ENCODE measurements at regions not wholly inside any gene's neighbourhood (a gene's known extent, or its start where the extent isn't known, plus 50 kb on each side); places are given as distances from the start of the nearest gene placed in this dataset.

DNA sequence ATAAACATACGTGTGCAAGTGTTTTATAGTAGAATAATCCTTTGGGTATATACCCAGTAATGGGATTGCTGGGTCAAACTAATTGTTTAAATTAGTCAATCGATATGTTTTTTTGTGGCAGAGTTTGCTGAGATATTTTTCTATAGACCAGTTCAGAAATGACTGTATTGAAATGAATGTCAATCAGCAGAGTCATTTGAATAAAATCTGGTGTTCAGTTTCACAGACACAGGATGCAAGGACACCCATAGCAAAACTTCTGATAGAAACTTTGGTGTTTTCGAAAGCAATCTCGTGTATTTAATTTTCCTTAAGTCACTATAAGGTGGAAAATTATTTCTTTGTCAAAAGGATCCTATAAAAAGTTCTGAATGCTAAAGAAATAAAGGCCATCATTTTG lies 434.4 kb downstream of the RAP2B start:
- peaks cover 10% of the 10 kb centered on the region for H3K4me1 ChIP-seq (ENCODE audit: control insufficient read depth, insufficient read depth, low read length)
- H3K27me3 ChIP-seq (ENCODE audit: control insufficient read depth, insufficient read depth, low read length), result no peaks in the 10 kb centered on the region
- H3K4me3 ChIP-seq (ENCODE audit: low read length), result no peak overlapping the region
- H3K9ac ChIP-seq (ENCODE audit: low read depth, low read length), result no peak overlapping the region
- no peak overlapping the region for H3K4me2 ChIP-seq (ENCODE audit: low read length)
- H3K9me3 ChIP-seq (replicated peaks; ENCODE audit: low read length), result no peaks in the 10 kb centered on the region
- no peaks in the 10 kb centered on the region for H3K36me3 ChIP-seq (ENCODE audit: insufficient read depth, low read length)

DNA sequence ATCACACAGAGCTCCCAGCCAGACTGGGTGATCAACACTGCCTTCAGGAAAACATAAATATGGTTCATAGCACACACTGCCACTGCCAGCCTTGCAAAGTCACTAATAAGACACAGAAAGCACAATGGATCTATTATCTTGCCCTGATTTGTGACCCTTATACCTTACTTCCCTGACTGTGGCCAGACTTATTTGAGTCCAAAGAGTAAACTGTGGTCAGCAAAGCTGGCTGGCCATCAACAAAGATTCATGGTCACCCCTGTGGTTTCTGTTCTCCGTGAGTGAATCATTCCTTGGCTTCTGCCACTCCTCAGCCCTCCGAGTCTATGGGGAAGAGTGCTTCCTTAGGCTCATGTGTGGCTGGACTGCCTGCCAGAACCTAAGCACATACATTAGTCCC lies 437.7 kb downstream of the RAP2B start:
- peak overlapping the region; percentile 29 for H3K4me2 ChIP-seq (ENCODE audit: low read length)
- no peak overlapping the region for H3K4me3 ChIP-seq (ENCODE audit: low read length)
- H3K9me3 ChIP-seq (replicated peaks; ENCODE audit: low read length), result no peaks in the 10 kb centered on the region
- no peaks in the 10 kb centered on the region for H3K36me3 ChIP-seq (ENCODE audit: insufficient read depth, low read length)
- H3K9ac ChIP-seq (ENCODE audit: low read depth, low read length), result no peak overlapping the region
- H3K27me3 ChIP-seq (ENCODE audit: control insufficient read depth, insufficient read depth, low read length), result no peaks in the 10 kb centered on the region
- peaks cover 10% of the 10 kb centered on the region for H3K4me1 ChIP-seq (ENCODE audit: control insufficient read depth, insufficient read depth, low read length)

DNA sequence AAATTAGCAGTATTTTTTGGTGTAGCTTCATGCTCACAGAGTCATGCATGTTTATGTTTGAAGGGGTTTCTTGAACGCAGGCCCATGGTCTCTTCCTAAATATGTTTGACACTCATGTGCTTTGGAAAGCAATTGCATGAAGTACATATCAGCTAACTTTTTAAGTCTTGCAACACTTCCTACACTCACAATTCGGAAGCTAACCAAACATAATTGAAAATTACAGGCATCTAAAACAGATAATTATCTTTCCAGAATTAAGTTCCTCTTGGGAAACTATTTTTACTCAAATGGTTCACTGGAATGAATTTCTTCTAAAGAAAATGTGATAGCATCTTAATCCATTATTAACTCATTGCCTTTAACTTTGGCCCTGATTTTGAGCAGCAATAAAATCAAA lies 438.9 kb downstream of the RAP2B start:
- H3K9me3 ChIP-seq (replicated peaks; ENCODE audit: low read length), result no peaks in the 10 kb centered on the region
- H3K9ac ChIP-seq (ENCODE audit: low read depth, low read length), result no peak overlapping the region
- no peak overlapping the region for H3K4me2 ChIP-seq (ENCODE audit: low read length)
- H3K4me3 ChIP-seq (ENCODE audit: low read length), result no peak overlapping the region
- H3K36me3 ChIP-seq (ENCODE audit: insufficient read depth, low read length), result no peaks in the 10 kb centered on the region
- no peaks in the 10 kb centered on the region for H3K27me3 ChIP-seq (ENCODE audit: control insufficient read depth, insufficient read depth, low read length)
- peaks cover 10% of the 10 kb centered on the region for H3K4me1 ChIP-seq (ENCODE audit: control insufficient read depth, insufficient read depth, low read length)

DNA sequence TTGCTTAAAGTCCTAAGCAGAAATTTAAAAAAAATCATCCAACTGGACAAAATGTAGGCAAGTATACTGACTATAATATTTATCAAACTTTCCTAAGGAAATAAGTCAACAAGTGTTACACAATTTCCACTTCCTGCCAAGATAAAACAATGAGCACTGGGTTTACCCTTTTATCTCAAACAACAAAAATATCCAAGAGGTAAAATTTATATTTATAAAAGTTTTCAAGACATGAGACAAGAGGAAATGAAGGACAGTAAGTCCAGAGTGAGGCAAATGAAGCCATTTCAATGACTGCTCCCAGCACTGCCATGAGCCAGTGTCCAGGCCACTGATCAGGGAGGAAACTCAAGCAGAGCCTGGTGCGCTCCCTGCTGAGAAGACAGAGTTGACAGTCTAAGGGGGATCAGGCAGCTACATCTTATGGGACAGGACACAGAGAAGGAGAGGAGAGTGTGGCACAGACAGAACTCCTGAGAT lies 439.4 kb downstream of the RAP2B start:
- Histone ChIP-seq H3K27me3 (ENCODE audit: control insufficient read depth, insufficient read depth, low read length) (no peaks in the 10 kb centered on the region), H3K36me3 (ENCODE audit: insufficient read depth, low read length) (no peaks in the 10 kb centered on the region), H3K4me2 (ENCODE audit: low read length) (no peak overlapping the region), H3K9me3 (replicated peaks; ENCODE audit: low read length) (no peaks in the 10 kb centered on the region), H3K4me3 (ENCODE audit: low read length) (no peak overlapping the region), H3K4me1 (ENCODE audit: control insufficient read depth, insufficient read depth, low read length) (peaks cover 10% of the 10 kb centered on the region), H3K9ac (ENCODE audit: low read depth, low read length) (no peak overlapping the region)

DNA sequence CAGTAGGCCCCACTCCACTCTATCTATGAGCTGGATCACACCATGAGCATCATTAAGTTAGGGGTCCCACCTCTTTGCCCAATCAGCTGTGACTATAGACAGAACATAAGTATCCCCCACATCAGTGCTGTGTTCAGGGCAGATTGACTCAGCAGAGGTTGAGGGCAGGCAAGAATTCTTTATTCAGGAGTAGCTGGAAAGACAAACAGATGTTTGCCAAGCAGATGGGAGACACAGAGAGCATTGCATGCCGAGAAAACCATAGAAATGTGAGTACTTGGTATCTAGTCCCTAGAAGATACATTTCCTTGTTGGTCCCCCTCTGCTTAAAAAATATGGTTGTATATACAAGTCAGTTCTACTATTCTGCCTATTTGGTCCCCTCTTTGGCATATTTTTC lies 440.8 kb downstream of the RAP2B start:
- Histone ChIP-seq H3K4me1 (ENCODE audit: control insufficient read depth, insufficient read depth, low read length) (peaks cover 10% of the 10 kb centered on the region), H3K9ac (ENCODE audit: low read depth, low read length) (no peak overlapping the region), H3K9me3 (replicated peaks; ENCODE audit: low read length) (no peaks in the 10 kb centered on the region), H3K4me2 (ENCODE audit: low read length) (no peak overlapping the region), H3K4me3 (ENCODE audit: low read length) (no peak overlapping the region), H3K27me3 (ENCODE audit: control insufficient read depth, insufficient read depth, low read length) (no peaks in the 10 kb centered on the region), H3K36me3 (ENCODE audit: insufficient read depth, low read length) (no peaks in the 10 kb centered on the region)

DNA sequence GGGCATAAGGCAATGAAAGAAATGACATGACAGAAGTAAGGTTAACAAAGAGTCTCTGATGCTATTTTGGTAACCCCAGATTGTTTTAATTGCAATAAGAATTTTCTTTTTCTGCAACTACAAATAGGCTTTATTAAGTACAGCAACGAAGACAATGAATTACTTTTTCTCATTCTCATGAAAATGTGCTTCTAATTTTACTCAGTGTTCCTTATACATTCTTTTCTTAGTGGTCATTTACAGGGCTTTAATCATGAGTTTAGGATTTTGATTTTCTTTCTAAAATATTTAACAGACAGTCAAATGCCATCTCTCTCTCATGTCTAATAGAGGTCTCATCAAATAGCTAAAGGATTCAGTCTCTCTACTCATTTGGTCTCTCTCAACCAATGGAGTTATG lies 452.1 kb downstream of the RAP2B start:
- H3K27me3 ChIP-seq (ENCODE audit: control insufficient read depth, insufficient read depth, low read length), result no peaks in the 10 kb centered on the region
- peaks cover 14% of the 10 kb centered on the region for H3K4me1 ChIP-seq (ENCODE audit: control insufficient read depth, insufficient read depth, low read length)
- H3K4me2 ChIP-seq (ENCODE audit: low read length), result no peak overlapping the region
- no peak overlapping the region for H3K4me3 ChIP-seq (ENCODE audit: low read length)
- H3K9me3 ChIP-seq (replicated peaks; ENCODE audit: low read length), result no peaks in the 10 kb centered on the region
- H3K36me3 ChIP-seq (ENCODE audit: insufficient read depth, low read length), result no peaks in the 10 kb centered on the region
- no peak overlapping the region for H3K9ac ChIP-seq (ENCODE audit: low read depth, low read length)

DNA sequence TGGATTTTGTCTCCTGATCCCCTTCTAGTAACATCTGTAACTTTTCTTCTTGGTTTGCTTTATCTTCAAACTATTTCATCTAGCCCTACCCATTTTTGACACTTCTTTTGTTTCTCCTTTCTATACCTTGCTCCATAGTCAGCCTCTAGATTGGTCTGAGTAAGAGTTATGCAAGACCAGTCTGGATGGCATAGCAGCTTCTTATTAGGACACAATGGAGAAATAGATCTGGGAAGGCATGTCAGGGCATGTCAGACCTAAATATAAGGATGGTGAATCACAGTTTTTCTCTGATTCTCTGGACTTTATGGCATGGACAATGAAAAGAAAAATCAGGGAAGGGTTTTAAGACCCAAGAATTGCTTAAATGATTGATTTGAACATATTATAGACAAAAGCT lies 452.5 kb downstream of the RAP2B start:
- Histone ChIP-seq H3K27me3 (ENCODE audit: control insufficient read depth, insufficient read depth, low read length) (no peaks in the 10 kb centered on the region), H3K4me2 (ENCODE audit: low read length) (no peak overlapping the region), H3K4me1 (ENCODE audit: control insufficient read depth, insufficient read depth, low read length) (peaks cover 14% of the 10 kb centered on the region), H3K9me3 (replicated peaks; ENCODE audit: low read length) (no peaks in the 10 kb centered on the region), H3K9ac (ENCODE audit: low read depth, low read length) (no peak overlapping the region), H3K36me3 (ENCODE audit: insufficient read depth, low read length) (no peaks in the 10 kb centered on the region), H3K4me3 (ENCODE audit: low read length) (no peak overlapping the region)

DNA sequence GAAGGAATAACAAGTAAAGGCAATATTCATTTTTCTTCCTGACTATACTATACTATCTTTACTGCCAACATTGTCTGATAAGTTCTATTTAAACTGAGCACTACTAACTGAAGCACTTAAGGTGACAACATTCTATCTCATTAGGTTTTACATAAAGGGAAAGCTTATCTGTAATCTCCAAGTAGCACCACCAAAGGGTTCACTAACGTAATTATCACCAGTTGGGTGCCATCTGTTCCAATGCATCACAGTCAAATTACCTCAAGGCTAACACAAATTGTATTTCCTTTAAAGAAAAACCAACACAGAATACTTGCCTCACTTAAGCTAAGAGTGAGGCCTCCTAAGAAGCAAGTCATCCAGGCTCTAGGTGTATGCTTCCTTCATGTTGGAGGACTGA lies 453.8 kb downstream of the RAP2B start:
- no peaks in the 10 kb centered on the region for H3K36me3 ChIP-seq (ENCODE audit: insufficient read depth, low read length)
- H3K4me3 ChIP-seq (ENCODE audit: low read length), result no peak overlapping the region
- H3K27me3 ChIP-seq (ENCODE audit: control insufficient read depth, insufficient read depth, low read length), result no peaks in the 10 kb centered on the region
- peaks cover 14% of the 10 kb centered on the region for H3K4me1 ChIP-seq (ENCODE audit: control insufficient read depth, insufficient read depth, low read length)
- H3K4me2 ChIP-seq (ENCODE audit: low read length), result no peak overlapping the region
- no peaks in the 10 kb centered on the region for H3K9me3 ChIP-seq (replicated peaks; ENCODE audit: low read length)
- H3K9ac ChIP-seq (ENCODE audit: low read depth, low read length), result no peak overlapping the region

DNA sequence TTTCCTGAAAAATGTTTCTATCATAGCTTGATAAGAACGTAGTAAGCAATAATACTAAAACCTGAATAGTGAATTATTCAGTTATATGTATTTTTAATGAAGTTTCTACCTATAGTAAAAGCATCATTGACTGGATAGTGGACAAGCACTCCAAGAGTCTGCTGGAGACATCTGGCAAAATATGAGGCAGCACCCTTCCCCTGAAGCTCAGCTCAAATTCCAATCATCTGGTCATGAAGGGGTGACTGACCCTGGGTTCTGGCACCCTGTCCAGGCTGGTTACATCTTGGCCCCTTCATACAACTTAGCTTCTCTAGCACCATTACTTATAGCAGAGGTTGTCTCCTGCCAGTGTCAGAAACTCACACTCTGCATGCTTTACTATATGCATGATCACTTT lies 455.4 kb downstream of the RAP2B start:
- Histone ChIP-seq H3K27me3 (ENCODE audit: control insufficient read depth, insufficient read depth, low read length) (no peaks in the 10 kb centered on the region), H3K4me3 (ENCODE audit: low read length) (no peak overlapping the region), H3K4me1 (ENCODE audit: control insufficient read depth, insufficient read depth, low read length) (peaks cover 14% of the 10 kb centered on the region), H3K9ac (ENCODE audit: low read depth, low read length) (no peak overlapping the region), H3K4me2 (ENCODE audit: low read length) (no peak overlapping the region), H3K36me3 (ENCODE audit: insufficient read depth, low read length) (no peaks in the 10 kb centered on the region), H3K9me3 (replicated peaks; ENCODE audit: low read length) (no peaks in the 10 kb centered on the region)

DNA sequence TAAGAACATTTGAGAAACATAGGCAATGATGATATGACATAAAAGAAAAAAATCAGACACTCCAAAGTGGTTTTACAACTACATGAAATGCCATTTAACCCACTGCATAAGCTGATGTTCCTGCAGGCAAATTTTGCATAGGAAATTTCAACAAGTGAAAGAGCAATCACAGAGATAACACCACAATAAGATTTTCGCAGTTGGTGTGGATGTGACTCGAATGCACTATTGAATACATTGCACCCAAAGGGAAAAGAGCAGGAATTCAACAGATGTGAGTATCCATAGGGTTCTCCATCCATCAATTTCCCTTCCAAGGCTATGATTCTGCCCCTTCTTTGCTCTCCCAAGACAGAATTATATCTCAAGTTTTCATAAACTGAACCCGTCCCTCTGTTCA lies 456.1 kb downstream of the RAP2B start:
- no peak overlapping the region for H3K9ac ChIP-seq (ENCODE audit: low read depth, low read length)
- peaks cover 14% of the 10 kb centered on the region for H3K4me1 ChIP-seq (ENCODE audit: control insufficient read depth, insufficient read depth, low read length)
- no peaks in the 10 kb centered on the region for H3K9me3 ChIP-seq (replicated peaks; ENCODE audit: low read length)
- no peak overlapping the region for H3K4me2 ChIP-seq (ENCODE audit: low read length)
- H3K27me3 ChIP-seq (ENCODE audit: control insufficient read depth, insufficient read depth, low read length), result no peaks in the 10 kb centered on the region
- no peak overlapping the region for H3K4me3 ChIP-seq (ENCODE audit: low read length)
- no peaks in the 10 kb centered on the region for H3K36me3 ChIP-seq (ENCODE audit: insufficient read depth, low read length)

DNA sequence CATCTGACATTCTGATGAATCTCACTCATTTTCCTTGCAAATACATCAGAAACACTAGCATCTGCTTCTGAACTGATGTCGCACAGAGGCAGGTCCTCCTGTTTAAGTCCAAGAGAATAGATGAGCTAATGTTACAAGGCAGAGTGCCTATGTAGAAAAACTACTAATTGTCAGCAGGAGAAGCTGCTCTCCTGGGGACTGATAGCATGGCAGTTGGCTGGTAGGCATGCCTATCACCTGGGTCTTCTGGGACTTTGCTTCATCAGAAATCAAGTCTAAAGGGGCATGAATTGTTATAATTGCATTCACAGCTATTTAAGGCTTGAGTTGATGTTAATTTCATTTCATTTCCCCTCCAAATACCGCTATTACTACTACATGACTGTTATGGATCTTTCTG lies 457.2 kb downstream of the RAP2B start:
- Histone ChIP-seq H3K4me1 (ENCODE audit: control insufficient read depth, insufficient read depth, low read length) (peaks cover 8% of the 10 kb centered on the region), H3K9ac (ENCODE audit: low read depth, low read length) (no peak overlapping the region), H3K4me2 (ENCODE audit: low read length) (no peak overlapping the region), H3K36me3 (ENCODE audit: insufficient read depth, low read length) (no peaks in the 10 kb centered on the region), H3K4me3 (ENCODE audit: low read length) (no peak overlapping the region), H3K9me3 (replicated peaks; ENCODE audit: low read length) (no peaks in the 10 kb centered on the region), H3K27me3 (ENCODE audit: control insufficient read depth, insufficient read depth, low read length) (no peaks in the 10 kb centered on the region)

DNA sequence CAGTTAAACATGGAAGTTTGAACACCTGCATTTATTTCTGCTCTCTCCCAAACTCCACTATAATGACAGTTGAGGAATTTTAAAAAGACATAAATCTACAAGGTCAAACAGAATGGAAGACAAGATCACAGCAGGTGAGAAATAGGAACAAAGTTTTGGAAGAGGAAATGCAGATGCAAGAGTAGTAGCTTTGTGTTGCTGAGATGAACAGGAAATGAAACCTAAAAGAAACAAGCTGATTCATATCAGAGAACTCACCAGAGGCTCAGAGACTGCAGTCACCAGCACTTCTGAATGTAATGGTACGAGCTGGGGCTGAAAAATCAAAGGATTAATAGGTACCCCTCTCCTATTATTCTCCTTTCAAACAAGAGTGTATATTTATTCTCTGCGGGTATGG lies 459.9 kb downstream of the RAP2B start:
- no peaks in the 10 kb centered on the region for H3K4me1 ChIP-seq (ENCODE audit: control insufficient read depth, insufficient read depth, low read length)
- no peak overlapping the region for H3K4me3 ChIP-seq (ENCODE audit: low read length)
- no peaks in the 10 kb centered on the region for H3K27me3 ChIP-seq (ENCODE audit: control insufficient read depth, insufficient read depth, low read length)
- H3K9me3 ChIP-seq (replicated peaks; ENCODE audit: low read length), result no peaks in the 10 kb centered on the region
- H3K4me2 ChIP-seq (ENCODE audit: low read length), result no peak overlapping the region
- no peaks in the 10 kb centered on the region for H3K36me3 ChIP-seq (ENCODE audit: insufficient read depth, low read length)
- no peak overlapping the region for H3K9ac ChIP-seq (ENCODE audit: low read depth, low read length)

Measured in skeletal muscle satellite cell (primary cell).